ENCODE measurements at regions not wholly inside any gene's neighbourhood (a gene's known extent, or its start where the extent isn't known, plus 50 kb on each side); places are given as distances from the start of the nearest gene placed in this dataset.

DNA sequence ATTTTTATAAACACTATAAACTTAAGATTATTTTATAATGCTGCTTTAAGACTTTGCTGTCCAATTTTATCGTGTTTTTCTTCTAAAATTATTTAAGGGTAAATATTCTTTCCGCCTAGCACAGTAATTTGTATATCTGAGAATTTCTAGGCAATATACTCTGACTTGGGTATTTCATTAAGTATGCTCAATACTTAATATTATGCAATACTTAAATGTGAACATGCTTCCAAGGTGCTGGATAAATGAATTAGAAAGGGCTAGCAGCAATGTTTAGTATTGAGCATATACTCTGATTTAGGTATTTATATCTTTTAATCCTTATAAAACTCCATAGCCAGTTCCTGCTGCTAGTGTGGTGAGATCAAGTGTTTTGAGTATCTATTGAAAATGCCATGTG is 60.3 kb upstream of the ANO3 start:
- no peaks in the 10 kb centered on the region for H3K4me1 ChIP-seq (replicated peaks in 1 of 2)
- no peak for TF ChIP-seq POLR2A (IDR thresholded peaks at IDR 0.05)
- no peak for TF ChIP-seq CTCF (IDR thresholded peaks at IDR 0.05)
- H3K4me3 ChIP-seq = no peak overlapping the region
- intact Hi-C loops (cut with DNase I) = no loop called here
- H3K36me3 ChIP-seq (replicated peaks in 1 of 2) = no peaks in the 10 kb centered on the region
- H3K9me3 ChIP-seq (replicated peaks in 1 of 3) = no peaks in the 10 kb centered on the region
- no peak overlapping the region for H3K27ac ChIP-seq
- 76 to 89% (median 83%) methylated on average over 2 of the region's 2 CpGs for WGBS, 4 donors
- no peak for DNase-seq
- no peaks in the 10 kb centered on the region for H3K27me3 ChIP-seq

GRCh38 chr11:26276798-26277424 is 55.0 kb upstream of the ANO3 start:
- H3K36me3 ChIP-seq (replicated peaks in 1 of 2) = no peaks in the 10 kb centered on the region
- H3K27me3 ChIP-seq = peaks cover 5% of the 10 kb centered on the region
- no peak overlapping the region for H3K4me3 ChIP-seq
- intact Hi-C loops (cut with DNase I) = loop anchor here in 1 of 2 donors (5.0 kb wide), 1 partner anchor 295 kb away; no protein-coding TSS in a partner anchor
- DNase-seq = peak in 6 of 7 donors; percentile 30 to 79 (median 55)
- no peaks in the 10 kb centered on the region for H3K4me1 ChIP-seq (replicated peaks in 1 of 2)
- 2 to 7% (median 5%) methylated on average over 4 of the region's 4 CpGs for WGBS, 4 donors
- no peak overlapping the region for H3K27ac ChIP-seq
- no peaks in the 10 kb centered on the region for H3K9me3 ChIP-seq (replicated peaks in 1 of 3)
- no peak for TF ChIP-seq POLR2A (IDR thresholded peaks at IDR 0.05)
- peak; percentile 81 to 94 (median 87) for TF ChIP-seq CTCF (IDR thresholded peaks at IDR 0.05)

GRCh38 chr11:26278354-26278753 is 53.6 kb upstream of the ANO3 start:
- 6 to 10% (median 7%) methylated on average over 1 of the region's 1 CpG for WGBS, 4 donors
- no peaks in the 10 kb centered on the region for H3K36me3 ChIP-seq (replicated peaks in 1 of 2)
- no peaks in the 10 kb centered on the region for H3K4me1 ChIP-seq (replicated peaks in 1 of 2)
- peaks cover 6% of the 10 kb centered on the region for H3K27me3 ChIP-seq
- intact Hi-C loops (cut with DNase I) = loop anchor here in 1 of 2 donors (5.0 kb wide), 1 partner anchor 296 kb away; no protein-coding TSS in a partner anchor
- no peak for DNase-seq
- H3K9me3 ChIP-seq (replicated peaks in 1 of 3) = no peaks in the 10 kb centered on the region
- H3K4me3 ChIP-seq = no peak overlapping the region
- no peak overlapping the region for H3K27ac ChIP-seq
- TF ChIP-seq CTCF (IDR thresholded peaks at IDR 0.05) = no peak
- TF ChIP-seq POLR2A (IDR thresholded peaks at IDR 0.05) = no peak

Measured in adrenal gland (tissue), 9 donors.